SKM-1 (cell line): ENCODE measurements at regions not wholly inside any gene's neighbourhood (a gene's known extent, or its start where the extent isn't known, plus 50 kb on each side); places are given as distances from the start of the nearest gene placed in this dataset.
"Not testable (repeated sequence)": the region's sequence is repeated elsewhere in the genome, so short reads cannot be mapped to it uniquely, and the experiment has no call there.

ENCODE experiments used
- DNase-seq: peaks from one replicate; lab custom pipeline; 2025; ENCODE audit not compliant: unreplicated experiment; lab: John Stamatoyannopoulos, UW

- DNase-seq: no peak
Measured at GRCh38 chr1:70745199-70745598, 302.4 kb downstream of the PTGER3 start.

- DNase-seq: not testable (repeated sequence)
Measured at GRCh38 chr1:70746062-70746461, 301.6 kb downstream of the PTGER3 start.

DNA sequence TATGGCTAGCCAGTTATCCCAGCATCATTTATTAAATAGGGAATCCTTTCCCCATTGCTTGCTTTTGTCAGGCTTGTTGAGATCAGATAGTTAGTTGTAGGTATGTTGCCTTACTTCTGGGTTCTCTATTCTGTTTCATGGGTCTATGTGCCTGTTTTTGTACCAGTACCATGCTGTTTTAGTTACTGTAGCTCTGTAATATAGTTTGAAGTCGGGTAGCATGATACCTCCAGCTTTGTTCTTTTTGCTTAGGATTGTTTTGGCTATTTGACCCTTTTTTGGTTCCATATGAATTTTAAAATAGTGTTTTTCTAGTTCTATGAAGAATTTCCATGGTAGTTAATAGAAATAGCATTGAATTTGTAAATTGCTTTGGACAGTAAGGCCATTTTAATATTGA is 300.5 kb downstream of the PTGER3 start:
- not testable (repeated sequence) for DNase-seq

- DNase-seq: not testable (repeated sequence)
Measured at GRCh38 chr1:70751676-70752287, 295.8 kb downstream of the PTGER3 start.

DNA sequence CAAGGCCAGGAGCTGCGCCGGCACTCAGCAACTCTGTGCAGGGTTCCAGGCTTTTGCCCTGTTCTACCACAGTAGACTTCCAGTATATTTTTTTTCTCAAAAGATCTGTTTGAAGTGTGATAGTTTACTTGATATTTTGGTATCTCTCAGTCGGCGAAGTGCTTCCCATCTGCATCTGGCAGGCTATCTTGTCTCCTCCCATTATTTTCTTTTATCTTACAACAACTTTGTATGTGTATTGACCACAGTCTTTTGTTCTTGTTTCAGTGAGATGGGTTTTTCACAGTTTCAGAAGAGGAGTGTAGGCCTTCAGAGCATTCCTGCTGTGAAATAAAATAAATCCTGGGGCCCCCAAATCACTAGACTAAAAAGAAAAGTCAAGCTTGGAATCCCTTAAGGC is 292.9 kb downstream of the PTGER3 start:
- no peak for DNase-seq

DNA sequence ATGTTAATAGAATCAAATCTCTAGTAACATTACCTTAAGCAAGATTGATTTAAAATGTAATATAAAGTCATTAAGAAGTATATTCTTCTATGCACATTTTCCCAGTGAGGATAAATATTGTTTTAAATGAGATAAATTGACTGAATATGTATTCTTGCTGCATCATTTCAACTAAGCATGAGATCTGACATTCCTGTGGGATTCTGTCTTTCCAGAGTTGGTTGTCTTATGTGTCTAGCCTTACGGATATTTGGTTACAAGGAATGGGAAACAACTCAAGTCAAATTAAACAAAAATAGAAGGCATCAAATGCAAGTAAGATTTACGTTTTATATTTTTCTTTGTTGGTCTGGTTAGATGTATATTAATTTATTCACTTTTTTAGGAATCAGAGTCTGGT is 287.5 kb downstream of the PTGER3 start:
- no peak for DNase-seq

DNA sequence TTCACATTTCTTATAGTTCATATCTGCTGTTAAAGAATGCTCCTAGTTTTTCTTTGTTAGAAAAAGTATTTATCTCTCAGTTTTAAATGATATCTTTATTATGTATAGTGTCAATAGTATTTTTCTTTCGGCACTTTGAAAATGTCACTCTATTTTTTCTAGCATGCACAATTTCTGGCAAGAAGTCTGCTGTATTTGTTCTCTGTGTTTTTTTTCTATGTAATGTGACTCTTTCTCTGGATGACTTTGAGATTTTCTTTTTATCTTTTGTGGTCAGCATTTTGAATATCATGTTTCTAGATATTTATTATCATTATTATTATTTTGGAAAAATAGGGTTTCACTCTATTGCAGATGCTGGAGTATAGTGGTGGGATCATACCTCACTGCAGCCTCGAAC is 285.2 kb downstream of the PTGER3 start:
- no peak for DNase-seq

DNA sequence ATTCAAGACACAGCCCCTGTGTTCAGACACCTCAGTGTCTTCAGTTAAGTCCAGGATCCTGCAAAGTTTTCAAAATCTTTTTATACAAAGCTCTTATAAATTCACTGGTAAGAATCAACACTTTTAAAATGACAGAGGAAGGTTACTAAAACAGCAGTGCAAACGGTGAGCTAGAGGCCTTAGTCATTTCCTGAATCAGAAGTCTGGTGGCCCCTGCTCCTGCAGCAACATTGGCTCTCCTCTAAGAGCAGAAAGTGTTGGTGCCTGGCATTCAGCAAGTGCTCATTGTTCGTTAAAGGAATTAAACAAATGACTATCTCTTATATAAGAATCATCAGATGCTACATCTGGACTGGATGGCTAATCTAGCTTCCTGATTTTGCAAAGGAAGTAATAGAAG is 282.9 kb downstream of the PTGER3 start:
- DNase-seq: no peak

DNA sequence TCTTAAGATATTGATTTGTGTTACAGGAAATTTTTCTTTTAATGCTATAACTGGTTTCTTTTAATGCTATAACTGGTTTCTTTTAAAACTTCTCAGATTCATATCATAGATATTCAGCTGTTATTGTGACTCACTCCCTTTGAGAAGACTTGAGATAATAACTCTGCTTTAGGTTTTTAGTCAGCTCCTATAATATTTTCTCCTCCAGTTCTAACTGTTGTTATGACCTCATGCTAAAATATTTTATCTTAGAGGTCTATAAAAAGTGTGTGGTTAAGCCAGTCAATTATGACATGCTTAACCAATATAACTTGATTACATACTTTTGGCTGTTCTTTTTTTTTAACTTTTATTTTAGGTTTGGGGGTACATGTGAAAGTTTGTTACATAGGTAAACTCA is 280.2 kb downstream of the PTGER3 start:
- no peak for DNase-seq

GRCh38 chr1:70768216-70768615 is 279.4 kb downstream of the PTGER3 start:
- DNase-seq: no peak

DNA sequence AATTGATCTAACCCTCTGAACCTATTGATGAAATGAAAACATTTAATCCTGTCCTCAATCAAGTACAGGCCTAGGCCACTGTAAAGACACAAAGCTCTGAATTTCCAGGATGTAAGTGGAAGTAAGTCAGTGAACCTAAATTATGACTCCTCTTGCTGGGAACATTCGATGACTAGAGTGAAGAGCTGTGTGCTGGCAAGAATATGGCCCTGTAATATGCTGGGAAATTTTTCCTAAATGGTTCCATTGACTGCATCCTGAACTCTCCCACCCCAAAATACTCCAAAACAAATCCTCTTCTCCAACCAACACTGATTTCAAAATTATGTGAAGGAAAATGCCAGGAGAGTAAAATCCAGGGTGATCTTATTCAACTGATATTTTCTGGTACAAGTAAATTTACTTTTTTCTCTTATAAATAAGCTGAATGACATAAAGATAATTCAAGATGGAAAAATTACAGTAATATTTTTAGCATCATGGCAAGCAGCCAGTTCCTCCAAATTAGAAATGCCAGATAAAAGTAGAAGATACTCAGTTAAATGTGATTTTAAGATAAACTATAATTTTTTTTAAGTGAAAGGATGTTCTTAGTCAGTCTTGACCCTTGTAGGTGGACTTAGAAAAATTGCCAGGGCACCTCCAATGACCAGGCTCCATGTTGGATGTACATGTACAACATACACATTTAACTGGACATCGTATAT is 269.4 kb downstream of the PTGER3 start:
- no peak for DNase-seq

DNA sequence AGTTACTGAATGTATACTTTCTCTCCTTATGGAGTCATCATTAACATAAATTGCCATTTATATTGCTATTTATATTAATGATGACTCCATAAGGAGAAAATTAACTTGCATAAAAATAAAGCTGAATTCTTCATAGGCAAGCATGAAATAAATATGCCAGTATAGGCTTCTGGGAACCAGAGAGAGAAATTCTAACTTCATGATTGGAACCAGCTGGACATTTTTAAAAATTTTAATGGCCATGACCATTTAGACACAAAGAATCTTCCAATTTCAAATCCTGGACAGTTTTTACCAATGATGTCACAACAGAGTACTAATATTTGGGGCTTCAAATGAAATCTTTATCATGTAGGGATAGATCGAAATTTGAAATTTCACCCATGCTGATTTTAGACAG is 268.7 kb downstream of the PTGER3 start:
- no peak for DNase-seq

DNA sequence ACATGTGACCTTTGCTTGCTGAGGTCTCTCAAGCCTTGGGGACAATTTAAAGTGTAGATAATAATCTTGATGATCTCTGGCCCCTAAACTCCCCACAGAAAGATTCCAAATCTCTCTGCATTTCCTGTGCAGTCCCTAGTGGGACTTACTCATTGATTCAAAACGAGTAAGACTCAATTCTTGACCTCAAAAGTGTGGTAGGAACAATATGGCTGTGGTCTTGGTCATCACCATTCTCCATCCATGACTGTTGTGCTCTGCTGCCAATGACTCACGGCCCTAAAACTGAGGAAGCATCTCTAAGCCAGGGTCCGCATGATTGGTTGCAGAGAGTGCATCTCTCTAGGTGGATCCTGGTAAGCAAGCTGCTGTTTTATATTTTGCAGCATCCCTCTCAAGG is 268.0 kb downstream of the PTGER3 start:
- no peak for DNase-seq

GRCh38 chr1:70785287-70785686 is 262.3 kb downstream of the PTGER3 start:
- DNase-seq: no peak

- no peak for DNase-seq
Measured at GRCh38 chr1:70790232-70790923, 257.2 kb downstream of the PTGER3 start.

GRCh38 chr1:70795064-70795463 is 252.6 kb downstream of the PTGER3 start:
- not testable (repeated sequence) for DNase-seq

DNA sequence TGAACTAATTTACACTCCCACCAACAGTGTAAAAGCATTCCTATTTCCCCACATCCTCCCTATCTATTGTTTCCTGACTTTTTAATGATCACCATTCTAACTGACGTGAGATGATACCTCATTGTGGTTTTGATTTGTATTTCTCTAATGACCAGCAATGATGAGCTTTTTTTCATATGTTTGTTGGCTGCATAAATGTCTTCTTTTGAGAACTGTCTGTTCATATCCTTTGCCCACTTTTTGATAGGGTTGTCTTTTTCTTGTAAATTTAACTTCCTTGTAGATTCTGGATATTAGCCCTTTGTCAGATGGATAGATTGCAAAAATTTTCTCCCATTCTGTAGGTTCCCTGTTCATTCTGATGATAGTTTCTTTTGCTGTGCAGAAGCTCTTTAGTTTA is 251.3 kb downstream of the PTGER3 start:
- DNase-seq: not testable (repeated sequence)

DNA sequence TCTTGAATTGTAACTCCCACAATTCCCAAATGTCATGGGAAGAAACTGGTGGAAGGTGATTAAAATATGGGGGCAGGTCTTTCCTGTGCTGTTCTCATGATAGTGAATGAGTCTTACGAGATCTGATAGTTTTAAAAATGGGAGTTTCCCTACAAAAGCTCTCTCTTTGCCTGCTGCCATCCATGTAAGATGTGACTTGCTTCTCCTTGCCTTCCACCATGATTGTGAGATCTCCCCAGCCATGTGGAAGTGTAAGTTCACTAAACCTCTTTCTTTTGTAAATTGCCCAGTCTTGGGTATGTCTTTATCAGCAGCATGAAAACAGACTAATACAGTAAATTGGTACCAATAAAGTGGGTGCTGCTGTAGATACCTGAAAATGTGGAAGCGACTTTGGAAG is 245.0 kb downstream of the PTGER3 start:
- DNase-seq: not testable (repeated sequence)

- DNase-seq: no peak
Measured at GRCh38 chr1:70805641-70806040, 242.0 kb downstream of the PTGER3 start.

- DNase-seq: no peak
Measured at GRCh38 chr1:70807088-70807664, 240.4 kb downstream of the PTGER3 start.

- DNase-seq: no peak
Measured at GRCh38 chr1:70809069-70809468, 238.5 kb downstream of the PTGER3 start.

DNA sequence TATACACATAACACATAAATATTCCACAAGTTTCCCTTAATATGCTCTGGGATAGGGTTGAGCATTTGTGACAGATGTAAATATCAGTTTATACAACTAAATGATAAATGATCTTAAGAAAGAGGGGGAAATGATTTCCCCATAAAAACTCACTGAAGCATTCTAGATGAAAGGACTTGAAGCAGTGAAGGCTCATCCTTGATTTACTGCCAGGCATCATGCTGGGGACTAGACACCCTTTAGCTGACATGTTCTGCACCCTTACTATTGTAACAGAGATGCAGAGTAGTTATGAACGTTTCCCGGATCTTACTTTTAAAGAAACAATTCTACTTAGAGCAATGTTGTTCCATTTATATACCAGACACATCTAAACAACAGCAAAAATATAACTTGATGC is 235.8 kb downstream of the PTGER3 start:
- DNase-seq: no peak
